Gastrocnemius medialis (tissue), 4 donors: ENCODE measurements at regions not wholly inside any gene's neighbourhood (a gene's known extent, or its start where the extent isn't known, plus 50 kb on each side); places are given as distances from the start of the nearest gene placed in this dataset.

ENCODE experiments used
- ATAC-seq, 2 donors: fragments of 150-250 bp; one replicate each; pipeline ENCODE4 v1.9.1; 2016
- DNase-seq, 2 donors: peaks; one replicate each; pipeline ENCODE4 v3.0.0-alpha.2; 2019
- H3K27ac ChIP-seq, 4 donors: fragments of 200-600 bp; sonication (generic); 1 replicate in 1 of 4; 2 replicates in 3 of 4; pipeline ENCODE4 v1.5.1; 2016 to 2018; ENCODE audit warnings: mild to moderate bottlenecking in 2 of 4, moderate library complexity in 1 of 4
- H3K27me3 ChIP-seq, 3 donors: fragments of 200-600 bp; sonication (generic) in 2 of 3; 1 replicate in 1 of 3; 2 replicates in 2 of 3; pipeline versions ENCODE4 v1.5.1 to v1.6.0; 2016 to 2019; ENCODE audit warnings: mild to moderate bottlenecking in 1 of 3, moderate library complexity in 1 of 3
- H3K36me3 ChIP-seq, 2 donors: fragments of 200-600 bp; sonication (generic) in 1 of 2; one replicate each; pipeline ENCODE4 v1.5.1; 2017 to 2018
- H3K4me1 ChIP-seq, 2 donors: fragments of 200-600 bp; sonication (generic) in 1 of 2; one replicate each; pipeline ENCODE4 v1.5.1; 2016 to 2017; ENCODE audit warnings: mild to moderate bottlenecking in 2 of 2
- H3K4me3 ChIP-seq, 4 donors: fragments of 200-600 bp; sonication (generic) in 3 of 4; 1 replicate in 1 of 4; 2 replicates in 3 of 4; pipeline ENCODE4 v1.5.1; 2016 to 2019; ENCODE audit warnings: mild to moderate bottlenecking in 2 of 4
- H3K9me3 ChIP-seq, 3 donors: fragments of 200-600 bp; sonication (generic) in 2 of 3; 1 replicate in 1 of 3; 2 replicates in 2 of 3; pipeline ENCODE4 v1.5.1; 2016 to 2019
- CTCF ChIP-seq, 5 experiments: fragments of 450-650 bp in 3 of 5; fragments of 200-600 bp in 2 of 5; sonication (generic) in 2 of 5; IDR thresholded peaks in 4 of 5; conservative IDR thresholded peaks in 1 of 5; 1 replicate in 4 of 5; 2 replicates in 1 of 5; pipeline ENCODE4 v1.5.1; 2016 to 2019; ENCODE audit warnings: antibody characterized with exemption in 5 of 5, mild to moderate bottlenecking in 3 of 5, moderate library complexity in 3 of 5
- POLR2A ChIP-seq, 2 donors: fragments of 450-650 bp; IDR thresholded peaks; one replicate each; pipeline ENCODE4 v1.6.1; 2017; ENCODE audit warnings: antibody characterized with exemption in 2 of 2, mild to moderate bottlenecking in 2 of 2, moderate library complexity in 2 of 2
- in situ Hi-C, 4 donors: fragments of 200-750 bp; cut with MboI; loops; one replicate each; pipeline versions ENCODE4 v1.15.0 to v1.8.0; 2017; ENCODE audit warnings: low sequenced_read_pairs in 4 of 4
- intact Hi-C: fragments of 100-400 bp; cut with DNase I; formaldehyde crosslinking; loops from one replicate; pipeline ENCODE4 v1.15.1; 2023; ENCODE audit warnings: low total_unique reads

DNA sequence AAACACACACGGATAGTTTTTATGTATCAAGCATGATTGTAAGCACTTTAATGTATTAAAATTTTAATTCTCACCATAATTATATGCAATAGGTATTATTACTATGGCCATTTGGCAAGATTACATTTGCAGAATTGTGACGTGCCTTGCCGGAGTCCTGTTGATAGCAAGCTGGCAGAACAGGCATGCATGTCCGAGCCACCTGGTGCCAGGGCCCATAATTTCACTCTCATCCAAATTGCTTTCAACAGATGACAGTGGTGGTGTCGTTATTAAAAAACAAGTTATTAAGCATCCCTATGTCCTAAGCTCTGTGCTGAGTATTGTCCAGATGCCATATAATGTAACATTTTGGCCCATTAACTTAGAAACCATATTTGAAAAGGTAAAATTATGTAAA is 374.3 kb downstream of the FOXO1 start:
- H3K27me3 ChIP-seq = no peaks in the 10 kb centered on the region
- TF ChIP-seq CTCF (IDR thresholded peaks at IDR 0.05 in 4 of 5, conservative IDR thresholded peaks at IDR 0.05 in 1 of 5) (no peak), POLR2A (IDR thresholded peaks at IDR 0.05) (no peak)
- in situ Hi-C loops = no loop called here
- no peak overlapping the region for H3K4me3 ChIP-seq
- DNase-seq (no peak), ATAC-seq (no peak)
- no peaks in the 10 kb centered on the region for H3K36me3 ChIP-seq
- intact Hi-C loops = no loop called here
- no peak overlapping the region for H3K27ac ChIP-seq
- peaks cover 0 to 8% (median 0%) of the 10 kb centered on the region in 3 donors for H3K9me3 ChIP-seq
- H3K4me1 ChIP-seq = no peaks in the 10 kb centered on the region

- H3K4me3 ChIP-seq = no peak overlapping the region
- H3K4me1 ChIP-seq = no peaks in the 10 kb centered on the region
- no peak for DNase-seq
- no peak for ATAC-seq
- TF ChIP-seq POLR2A (IDR thresholded peaks at IDR 0.05) = no peak
- no peak for TF ChIP-seq CTCF (IDR thresholded peaks at IDR 0.05 in 4 of 5, conservative IDR thresholded peaks at IDR 0.05 in 1 of 5)
- no peaks in the 10 kb centered on the region for H3K36me3 ChIP-seq
- H3K27ac ChIP-seq = no peak overlapping the region
- intact Hi-C loops = no loop called here
- H3K9me3 ChIP-seq = peaks cover 0 to 8% (median 0%) of the 10 kb centered on the region in 3 donors
- no peaks in the 10 kb centered on the region for H3K27me3 ChIP-seq
- in situ Hi-C loops = no loop called here
These were observed 373.9 kb downstream of the FOXO1 start for GRCh38 chr13:40292536-40292935.

- intact Hi-C loops = no loop called here
- Histone ChIP-seq H3K9me3 (no peaks in the 10 kb centered on the region), H3K4me1 (no peaks in the 10 kb centered on the region), H3K27ac (no peak overlapping the region), H3K27me3 (no peaks in the 10 kb centered on the region), H3K4me3 (no peak overlapping the region), H3K36me3 (no peaks in the 10 kb centered on the region)
- no peak for ATAC-seq
- no peak for DNase-seq
- TF ChIP-seq POLR2A (IDR thresholded peaks at IDR 0.05) (no peak), CTCF (IDR thresholded peaks at IDR 0.05 in 4 of 5, conservative IDR thresholded peaks at IDR 0.05 in 1 of 5) (no peak)
- in situ Hi-C loops = loop anchor here in 1 of 4 donors (25.0 kb wide), 1 partner anchor 240 kb away; no protein-coding TSS in a partner anchor
These were observed 364.1 kb downstream of the FOXO1 start for GRCh38 chr13:40302351-40302750.

- DNase-seq (no peak), ATAC-seq (no peak)
- Histone ChIP-seq H3K36me3 (no peaks in the 10 kb centered on the region), H3K4me1 (no peaks in the 10 kb centered on the region), H3K27me3 (no peaks in the 10 kb centered on the region), H3K9me3 (no peaks in the 10 kb centered on the region), H3K4me3 (no peak overlapping the region), H3K27ac (no peak overlapping the region)
- no peak for TF ChIP-seq CTCF (IDR thresholded peaks at IDR 0.05 in 4 of 5, conservative IDR thresholded peaks at IDR 0.05 in 1 of 5)
- TF ChIP-seq POLR2A (IDR thresholded peaks at IDR 0.05) = no peak
- in situ Hi-C loops = loop anchor here in 1 of 4 donors (25.0 kb wide), 1 partner anchor 242 kb away; no protein-coding TSS in a partner anchor
- intact Hi-C loops = no loop called here
These were observed 362.1 kb downstream of the FOXO1 start for GRCh38 chr13:40304391-40304790.

DNA sequence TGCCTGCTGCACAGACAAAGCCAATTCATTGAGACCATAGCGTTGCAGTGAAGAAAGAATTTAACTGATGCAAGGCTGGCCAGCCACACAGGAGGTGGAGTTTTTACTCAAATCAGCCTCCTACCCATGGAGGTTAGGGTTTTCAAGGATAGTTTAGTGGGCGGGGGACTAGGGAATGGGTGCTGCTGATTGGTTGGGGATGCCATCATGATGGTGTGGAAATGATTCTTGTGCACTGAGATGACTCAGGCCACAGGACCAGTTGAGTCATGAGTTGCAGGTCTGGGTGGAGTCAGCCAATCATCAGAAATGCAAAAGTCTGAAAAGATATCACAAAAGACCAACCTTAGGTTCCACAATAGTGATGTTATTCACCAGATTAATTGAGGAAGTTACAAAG is 359.6 kb downstream of the FOXO1 start:
- intact Hi-C loops = no loop called here
- Histone ChIP-seq H3K4me1 (no peaks in the 10 kb centered on the region), H3K36me3 (no peaks in the 10 kb centered on the region), H3K27me3 (no peaks in the 10 kb centered on the region), H3K4me3 (no peak overlapping the region), H3K9me3 (no peaks in the 10 kb centered on the region), H3K27ac (no peak overlapping the region)
- DNase-seq (no peak), ATAC-seq (no peak)
- no peak for TF ChIP-seq POLR2A (IDR thresholded peaks at IDR 0.05)
- no peak for TF ChIP-seq CTCF (IDR thresholded peaks at IDR 0.05 in 4 of 5, conservative IDR thresholded peaks at IDR 0.05 in 1 of 5)
- in situ Hi-C loops = loop anchor here in 1 of 4 donors (25.0 kb wide), 1 partner anchor 245 kb away; no protein-coding TSS in a partner anchor
